GM21576 (cell line): ENCODE measurements at regions not wholly inside any gene's neighbourhood (a gene's known extent, or its start where the extent isn't known, plus 50 kb on each side); places are given as distances from the start of the nearest gene placed in this dataset.
"Not testable (repeated sequence)": the region's sequence is repeated elsewhere in the genome, so short reads cannot be mapped to it uniquely, and the experiment has no call there.

Source experiments
- ATAC-seq: cut with Tn5 transposase; IDR thresholded peaks from one replicate; pipeline ENCODE4 v1.9.1; 2021; ENCODE audit warnings: mild to moderate bottlenecking, moderate library complexity; ENCODE audit not compliant: unreplicated experiment

GRCh38 chr4:178015046-178015445 is 572.8 kb upstream of the AGA start:
- ATAC-seq, result not testable (repeated sequence)

- ATAC-seq, result no peak
Measured at GRCh38 chr4:178026999-178027398, 584.8 kb upstream of the AGA start.

GRCh38 chr4:178027796-178028195 is 585.6 kb upstream of the AGA start:
- no peak for ATAC-seq

- no peak for ATAC-seq
Measured at GRCh38 chr4:178028481-178028880, 586.2 kb upstream of the AGA start.

- no peak for ATAC-seq
Measured at GRCh38 chr4:178037459-178038214, 595.4 kb upstream of the AGA start.

- no peak for ATAC-seq
Measured at GRCh38 chr4:178056996-178057395, 614.8 kb upstream of the AGA start.

- no peak for ATAC-seq
Measured at GRCh38 chr4:178063568-178063967, 621.3 kb upstream of the AGA start.

- ATAC-seq, result no peak
Measured at GRCh38 chr4:178066338-178066941, 624.2 kb upstream of the AGA start.

GRCh38 chr4:178068136-178068535 is 625.9 kb upstream of the AGA start:
- ATAC-seq, result no peak

GRCh38 chr4:178070163-178070562 is 627.9 kb upstream of the AGA start:
- no peak for ATAC-seq

- no peak for ATAC-seq
Measured at GRCh38 chr4:178080312-178080711, 638.1 kb upstream of the AGA start.

- no peak for ATAC-seq
Measured at GRCh38 chr4:178081176-178081575, 638.9 kb upstream of the AGA start.

- ATAC-seq, result no peak
Measured at GRCh38 chr4:178081896-178082295, 639.7 kb upstream of the AGA start.

- ATAC-seq, result no peak
Measured at GRCh38 chr4:178082906-178083305, 640.7 kb upstream of the AGA start.

GRCh38 chr4:178083968-178084367 is 641.7 kb upstream of the AGA start:
- ATAC-seq, result no peak

GRCh38 chr4:178086320-178086719 is 644.1 kb upstream of the AGA start:
- no peak for ATAC-seq

- no peak for ATAC-seq
Measured at GRCh38 chr4:178090640-178091411, 648.6 kb upstream of the AGA start.

- no peak for ATAC-seq
Measured at GRCh38 chr4:178102139-178102538, 659.9 kb upstream of the AGA start.

GRCh38 chr4:178105242-178105641 is 663.0 kb upstream of the AGA start:
- no peak for ATAC-seq

GRCh38 chr4:178136736-178137345 is 694.6 kb upstream of the AGA start:
- no peak for ATAC-seq

- ATAC-seq, result no peak
Measured at GRCh38 chr4:178137732-178138471, 695.7 kb upstream of the AGA start.
